Right cardiac atrium (tissue), 5 donors: ENCODE measurements at regions not wholly inside any gene's neighbourhood (a gene's known extent, or its start where the extent isn't known, plus 50 kb on each side); places are given as distances from the start of the nearest gene placed in this dataset.

ENCODE experiments used
- ATAC-seq, 2 donors: fragments of 200-7000 bp; cut with Tn5 transposase; one replicate each; pipeline versions ENCODE4 v1.8.0 to v1.9.1; 2020; ENCODE audit warnings: moderate library complexity in 2 of 2, mild to moderate bottlenecking in 1 of 2
- DNase-seq, 3 donors: peaks; one replicate each; pipeline ENCODE4 v3.0.0-alpha.2; 2020
- H3K27ac ChIP-seq: one replicate; pipeline ENCODE4 v1.5.1; 2013; ENCODE audit warnings: mild to moderate bottlenecking, low read length, control low read depth, moderate library complexity
- H3K27me3 ChIP-seq: one replicate; pipeline ENCODE4 v1.6.1; 2013; ENCODE audit not compliant: control insufficient read depth, insufficient read depth
- H3K4me1 ChIP-seq: one replicate; pipeline ENCODE4 v1.6.1; 2013; ENCODE audit warnings: low read length; ENCODE audit not compliant: control insufficient read depth, insufficient read depth
- H3K4me3 ChIP-seq: one replicate; pipeline ENCODE4 v1.5.1; 2013; ENCODE audit warnings: low read length, control low read depth
- H3K9me3 ChIP-seq: one replicate; pipeline ENCODE4 v1.6.1; 2013; ENCODE audit warnings: low read length; ENCODE audit not compliant: control insufficient read depth
- WGBS: extraction: QIAGEN DNeasy Blood & Tissue Kit; methylation state at CpG from one replicate; pipeline ENCODE4 v1.1.7; 2013; 5-methylcytosine and 5-hydroxymethylcytosine counted together
- intact Hi-C, 4 donors: fragments of 100-400 bp; cut with DNase I; formaldehyde crosslinking; loops; one replicate each; pipeline versions ENCODE4 v1.11.0 to v1.14.0; 2022 to 2023
- donor health status: healthy with polysubstance abuse.
- donor health status: DM: no; HTN: yes; CAD: no.
- donor health status: DM: no; HTN: no; CAD: no.
- donor health status: DM: no; HTN: yes; CAD: no; lungs with severe emphysema.
- donor health status: DM: yes; HTN: yes; CAD: no.

DNA sequence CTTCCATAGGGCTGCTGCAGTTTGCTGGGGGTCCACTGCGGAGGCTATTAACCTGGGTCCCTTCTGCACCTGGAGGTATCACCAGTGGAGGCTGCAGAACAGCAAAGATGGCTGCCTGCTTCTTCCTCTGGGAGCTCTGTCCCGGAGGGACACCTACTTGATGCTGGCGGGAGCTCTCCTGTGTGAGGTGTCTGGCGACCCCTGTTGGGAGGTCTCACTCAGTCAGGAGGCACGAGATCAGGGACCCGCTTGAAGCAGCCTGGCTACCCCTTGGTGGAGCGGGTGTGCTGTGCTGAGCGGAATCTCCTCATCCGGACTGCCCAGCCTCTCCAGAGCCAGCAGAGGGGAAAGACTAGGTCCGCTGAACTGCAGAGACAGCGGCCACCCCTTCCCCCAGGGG is 56.0 kb upstream of the CTXND1 start:
- H3K27me3 ChIP-seq = no peaks in the 10 kb centered on the region
- H3K4me1 ChIP-seq = no peaks in the 10 kb centered on the region
- no peak overlapping the region for H3K4me3 ChIP-seq
- intact Hi-C loops = no loop called here
- H3K27ac ChIP-seq = no peak overlapping the region
- WGBS = 87% methylated on average over 11 of the region's 11 CpGs
- no peak for ATAC-seq
- no peak for DNase-seq
- H3K9me3 ChIP-seq = no peaks in the 10 kb centered on the region

DNA sequence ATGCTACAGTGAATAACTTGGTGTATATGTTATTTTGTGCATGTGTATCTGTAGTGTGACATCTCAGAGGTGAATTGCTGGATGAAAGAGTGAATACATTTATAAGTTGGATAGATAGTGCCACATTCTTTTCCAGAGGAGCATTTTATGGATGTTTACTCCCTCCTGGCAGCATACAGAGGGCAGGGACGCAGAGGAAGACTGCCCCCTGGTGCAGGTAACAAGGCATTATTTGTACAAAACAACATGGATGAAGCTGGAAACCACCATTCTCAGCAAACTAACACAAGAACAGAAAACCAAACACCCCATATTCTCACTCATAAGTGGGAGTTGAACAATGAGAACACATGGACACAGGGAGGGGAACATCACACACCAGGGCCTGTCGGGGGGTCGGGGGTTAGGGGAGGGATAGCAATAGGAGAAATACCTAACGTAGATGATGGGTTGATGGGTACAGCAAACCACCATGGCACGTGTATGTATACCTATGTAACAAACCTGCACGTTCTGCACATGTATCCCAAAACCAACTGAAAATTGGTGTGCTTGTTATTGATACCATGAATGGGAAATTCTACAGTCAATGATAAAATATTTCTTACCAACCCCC is 57.9 kb upstream of the CTXND1 start:
- no peaks in the 10 kb centered on the region for H3K27me3 ChIP-seq
- intact Hi-C loops = loop anchor here in 1 of 4 donors (5.0 kb wide), 1 partner anchor 68 kb away; no protein-coding TSS in a partner anchor
- no peak overlapping the region for H3K27ac ChIP-seq
- H3K9me3 ChIP-seq = no peaks in the 10 kb centered on the region
- no peak overlapping the region for H3K4me3 ChIP-seq
- no peaks in the 10 kb centered on the region for H3K4me1 ChIP-seq
- WGBS = 63% methylated on average over 6 of the region's 6 CpGs
- DNase-seq (no peak), ATAC-seq (no peak)

DNA sequence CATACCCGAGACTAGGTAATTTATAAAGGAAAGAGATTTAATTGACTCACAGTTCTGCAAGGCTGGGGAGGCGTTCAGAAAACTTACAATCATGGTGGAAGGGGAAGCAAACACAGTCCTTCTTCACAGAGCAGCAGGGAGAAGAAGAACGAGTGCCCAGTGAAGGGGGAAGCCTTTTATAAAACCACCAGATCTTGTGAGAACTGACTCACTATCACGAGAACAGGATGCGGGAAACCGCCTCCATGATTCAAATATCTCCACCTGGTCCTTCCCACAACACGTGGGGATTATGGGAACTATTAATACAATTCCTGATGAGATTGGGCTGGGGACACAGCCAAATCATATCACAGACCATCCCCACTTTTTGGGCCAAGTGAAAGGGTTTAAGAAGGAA is 58.8 kb upstream of the CTXND1 start:
- H3K27me3 ChIP-seq = no peaks in the 10 kb centered on the region
- WGBS = 74% methylated on average over 7 of the region's 7 CpGs
- ATAC-seq (no peak), DNase-seq (no peak)
- no peaks in the 10 kb centered on the region for H3K9me3 ChIP-seq
- no peak overlapping the region for H3K27ac ChIP-seq
- intact Hi-C loops = loop anchor here in 1 of 4 donors (5.0 kb wide), 1 partner anchor 68 kb away; no protein-coding TSS in a partner anchor
- no peaks in the 10 kb centered on the region for H3K4me1 ChIP-seq
- no peak overlapping the region for H3K4me3 ChIP-seq

DNA sequence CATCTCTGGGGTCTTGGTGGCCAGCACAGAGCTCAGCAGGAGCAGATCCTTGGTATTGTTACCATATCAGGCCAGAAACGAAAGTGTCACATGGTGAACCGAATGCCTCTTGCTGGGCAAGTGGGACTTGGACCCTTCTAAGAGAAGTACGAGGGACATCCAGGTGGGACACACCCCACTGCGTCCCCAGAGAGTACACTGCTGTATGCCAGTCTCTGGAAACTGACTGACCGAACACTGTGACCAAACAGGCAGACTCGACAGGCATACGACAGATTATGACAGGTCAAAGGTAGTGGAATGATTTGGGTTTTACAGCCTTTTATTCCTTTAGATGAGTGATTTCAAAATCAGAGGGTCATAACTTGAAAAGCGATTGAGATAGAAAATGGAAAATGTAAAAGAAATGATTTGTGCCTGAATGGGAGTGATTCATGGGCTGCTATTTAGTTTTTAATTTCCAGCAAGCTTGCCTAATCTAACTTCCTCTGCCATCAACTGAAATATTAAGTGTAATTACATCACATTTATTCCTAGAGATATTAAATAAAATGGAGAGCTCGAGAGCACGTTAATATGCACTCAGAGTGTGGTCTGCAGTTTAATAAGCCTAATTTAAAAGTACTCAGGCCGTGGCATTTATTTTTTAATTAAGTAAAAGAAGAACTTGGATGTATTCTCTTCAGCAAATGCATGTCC is 63.4 kb upstream of the CTXND1 start:
- no peak for DNase-seq
- ATAC-seq = no peak
- Histone ChIP-seq H3K27me3 (no peaks in the 10 kb centered on the region), H3K4me3 (no peak overlapping the region), H3K27ac (no peak overlapping the region), H3K4me1 (no peaks in the 10 kb centered on the region), H3K9me3 (no peaks in the 10 kb centered on the region)
- 72% methylated on average over 11 of the region's 11 CpGs for whole genome bisulfite sequencing
- intact Hi-C loops = no loop called here

DNA sequence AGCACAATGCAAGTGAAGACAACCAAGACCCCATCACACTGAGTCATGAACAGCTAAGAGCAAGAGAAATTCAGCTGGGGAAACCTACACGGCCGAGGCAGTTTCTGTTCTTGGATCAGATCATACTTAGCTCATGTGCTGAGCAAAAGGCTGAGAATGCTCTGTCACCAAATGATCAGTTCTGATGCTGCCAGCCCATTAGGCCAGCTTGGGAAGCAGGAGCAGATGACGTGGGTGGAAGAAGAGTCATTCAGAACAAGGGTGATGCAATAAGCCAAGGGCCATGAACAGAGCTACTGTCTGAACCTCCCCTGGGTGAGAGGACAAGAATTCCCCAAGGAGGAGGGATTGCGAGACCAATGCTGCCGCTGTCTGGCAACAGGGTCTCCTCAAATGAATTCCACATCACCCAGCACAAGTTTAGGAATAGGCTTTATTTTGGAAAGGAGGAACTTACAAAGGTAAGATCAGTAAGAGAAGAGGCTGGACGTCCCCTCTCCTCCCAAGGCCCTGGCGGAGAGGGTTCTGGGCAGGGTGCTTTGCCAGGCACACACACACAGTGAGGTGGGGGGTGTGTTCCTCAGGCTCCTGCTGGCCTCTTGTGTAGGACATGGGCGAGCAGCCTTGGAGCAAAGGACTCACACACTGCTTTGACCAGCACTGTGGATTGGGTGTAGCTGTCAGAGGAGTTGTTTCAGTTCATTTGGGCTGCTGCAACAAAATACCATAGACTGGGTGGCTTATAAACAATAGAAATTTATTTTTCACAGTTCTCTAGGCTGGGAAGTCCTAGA is 65.6 kb upstream of the CTXND1 start:
- ATAC-seq (peak; percentile 95 to 97), DNase-seq (peak; percentile 64 to 72 (median 65))
- intact Hi-C loops = no loop called here
- Histone ChIP-seq H3K9me3 (no peaks in the 10 kb centered on the region), H3K27me3 (no peaks in the 10 kb centered on the region), H3K4me1 (no peaks in the 10 kb centered on the region), H3K27ac (peak overlapping the region; percentile 1), H3K4me3 (no peak overlapping the region)
- 58% methylated on average over 8 of the region's 8 CpGs for WGBS

DNA sequence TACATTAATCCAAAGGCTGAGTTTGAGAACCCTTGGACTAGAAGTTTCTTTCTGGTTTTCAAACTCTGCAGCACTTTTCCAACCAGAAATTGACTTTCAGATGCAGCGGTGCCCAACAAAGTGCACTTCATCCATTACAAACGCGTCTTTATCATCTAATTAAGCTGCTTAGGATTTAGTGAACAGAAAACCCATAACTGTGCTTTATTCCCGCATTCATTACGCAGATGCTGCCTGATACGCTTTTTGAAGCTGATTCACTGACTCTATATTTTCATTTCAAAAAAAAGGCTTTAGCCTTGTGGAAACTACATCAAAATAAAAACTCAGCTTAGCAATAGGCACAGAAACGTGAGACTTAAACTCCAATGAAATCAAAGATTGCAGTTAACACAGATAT is 69.8 kb upstream of the CTXND1 start:
- Histone ChIP-seq H3K27ac (no peak overlapping the region), H3K4me3 (no peak overlapping the region), H3K9me3 (no peaks in the 10 kb centered on the region), H3K27me3 (no peaks in the 10 kb centered on the region), H3K4me1 (no peaks in the 10 kb centered on the region)
- WGBS = 82% methylated on average over 7 of the region's 7 CpGs
- intact Hi-C loops = no loop called here
- ATAC-seq (no peak), DNase-seq (no peak)

DNA sequence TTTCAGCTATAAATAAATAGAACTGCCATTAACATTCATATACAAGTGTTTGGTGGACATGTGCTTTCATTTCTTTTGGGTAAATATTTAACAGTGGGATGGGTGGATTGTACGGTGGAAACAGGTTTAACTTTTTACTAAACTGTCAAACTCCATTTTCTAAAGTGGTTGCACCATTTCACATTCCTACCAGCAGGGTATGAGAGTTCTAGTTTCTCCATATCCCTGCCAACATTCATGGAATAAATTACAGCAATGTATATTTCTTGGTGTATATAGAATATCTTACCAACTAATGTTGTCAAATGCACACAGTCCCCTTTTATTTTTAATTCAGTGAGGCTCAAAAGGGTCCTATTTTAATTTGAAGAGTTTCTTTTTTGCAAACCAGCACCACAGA is 71.3 kb upstream of the CTXND1 start:
- H3K4me3 ChIP-seq = no peak overlapping the region

DNA sequence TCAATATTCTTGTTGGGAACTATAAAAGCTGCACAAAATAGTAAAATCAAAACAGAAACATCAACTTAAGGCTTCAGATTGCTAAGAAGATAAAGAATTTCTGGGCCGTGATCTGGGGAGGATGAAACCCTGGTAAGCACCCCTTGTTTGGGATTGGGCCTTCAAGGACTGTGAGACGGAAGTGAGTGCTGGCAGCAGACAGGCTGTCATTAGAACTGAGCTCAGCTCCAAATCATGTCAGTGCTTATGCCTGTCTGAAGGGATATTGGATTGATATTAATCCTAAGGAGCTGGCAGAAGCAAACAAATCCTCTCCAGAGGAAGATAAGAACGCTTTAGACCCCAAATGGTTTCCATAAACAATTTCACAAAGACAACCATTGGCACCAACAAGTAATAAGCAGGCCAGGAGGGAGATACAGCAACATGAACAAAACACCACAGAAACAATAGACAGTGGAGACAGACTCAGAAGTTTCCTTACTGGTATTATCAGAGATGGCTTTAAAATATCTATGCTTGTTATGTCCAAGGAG is 72.6 kb upstream of the CTXND1 start:
- ATAC-seq (peak; percentile 33 to 41), DNase-seq (no peak)
- no peak overlapping the region for H3K4me3 ChIP-seq
- H3K9me3 ChIP-seq = no peaks in the 10 kb centered on the region
- intact Hi-C loops = no loop called here
- H3K4me1 ChIP-seq = no peaks in the 10 kb centered on the region
- 48% methylated on average over 3 of the region's 3 CpGs for WGBS
- no peak overlapping the region for H3K27ac ChIP-seq
- H3K27me3 ChIP-seq = no peaks in the 10 kb centered on the region

More for the DNA sequence above, 71.3 kb upstream of the CTXND1 start:
- Histone ChIP-seq H3K9me3 (no peaks in the 10 kb centered on the region), H3K27me3 (no peaks in the 10 kb centered on the region), H3K4me1 (no peaks in the 10 kb centered on the region), H3K27ac (no peak overlapping the region)
- intact Hi-C loops = no loop called here
- ATAC-seq (no peak), DNase-seq (no peak)
- WGBS = 85% methylated on average over 1 of the region's 1 CpG

DNA sequence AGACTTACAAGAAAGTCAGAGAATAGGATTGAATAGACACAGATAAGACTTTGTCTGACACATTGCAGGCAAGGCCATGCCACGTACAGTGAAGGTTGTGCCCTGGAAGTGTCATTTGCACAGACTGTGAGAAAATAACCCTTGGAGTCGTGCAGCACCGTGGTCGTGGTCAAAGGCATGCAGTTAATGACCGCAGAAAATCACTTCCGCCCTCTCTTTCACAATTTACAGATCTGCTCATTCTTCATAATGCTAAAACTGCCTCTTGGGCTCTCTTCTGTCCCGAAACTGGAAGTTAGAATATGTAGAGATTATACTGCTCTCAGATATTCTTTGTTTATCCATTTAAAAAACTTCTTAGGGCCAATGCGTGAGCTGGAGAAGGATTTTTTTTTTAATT is 73.2 kb upstream of the CTXND1 start:
- ATAC-seq = peak; percentile 24 to 56
- no peak for DNase-seq
- Histone ChIP-seq H3K9me3 (no peaks in the 10 kb centered on the region), H3K27me3 (no peaks in the 10 kb centered on the region), H3K27ac (no peak overlapping the region), H3K4me1 (no peaks in the 10 kb centered on the region), H3K4me3 (no peak overlapping the region)
- intact Hi-C loops = no loop called here
- 34% methylated on average over 8 of the region's 8 CpGs for WGBS

DNA sequence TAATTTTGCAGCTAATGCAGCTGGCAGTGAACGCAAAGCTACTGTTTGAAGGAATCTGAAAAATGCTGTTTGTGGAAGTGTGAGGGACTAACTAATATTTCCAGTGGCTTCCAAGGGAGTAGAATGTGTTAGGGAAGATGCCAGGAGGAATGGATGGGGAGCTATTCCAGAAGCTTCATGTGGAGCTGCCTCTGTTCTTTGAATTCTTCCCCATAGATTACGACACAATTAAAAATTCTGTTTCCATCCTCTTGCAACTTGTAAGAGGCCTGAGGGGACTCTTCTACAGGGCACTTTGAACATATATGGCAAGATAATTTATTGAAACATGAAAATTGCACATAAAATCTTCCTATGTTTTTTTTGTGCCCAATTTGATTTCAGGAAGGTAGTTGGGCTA is 74.3 kb upstream of the CTXND1 start:
- Histone ChIP-seq H3K27me3 (no peaks in the 10 kb centered on the region), H3K4me1 (no peaks in the 10 kb centered on the region), H3K4me3 (no peak overlapping the region), H3K9me3 (no peaks in the 10 kb centered on the region), H3K27ac (no peak overlapping the region)
- 67% methylated on average over 2 of the region's 2 CpGs for WGBS
- intact Hi-C loops = no loop called here
- DNase-seq (no peak), ATAC-seq (no peak)

DNA sequence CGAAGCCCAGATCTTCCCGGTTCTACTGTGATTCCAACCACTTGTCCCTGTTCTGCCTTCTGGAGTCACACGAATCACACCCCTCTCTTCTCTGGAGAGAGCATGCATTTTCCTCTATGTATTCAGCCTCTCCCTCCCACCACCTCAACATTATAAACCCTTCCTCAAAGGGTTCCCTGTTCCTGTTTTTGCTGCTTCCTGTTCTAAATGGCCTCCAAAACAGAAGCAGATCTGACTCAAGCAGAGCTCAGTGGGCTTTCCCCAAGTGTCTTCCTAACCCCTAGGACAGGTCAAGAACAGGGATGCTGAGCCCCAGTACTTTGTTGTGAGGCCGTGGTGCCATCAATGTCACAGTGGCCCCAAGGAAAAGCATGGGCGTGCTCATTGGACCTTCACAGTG is 75.7 kb upstream of the ARNT2 start:
- no peak for DNase-seq
- intact Hi-C loops = no loop called here
- whole genome bisulfite sequencing = 82% methylated on average over 5 of the region's 5 CpGs
- Histone ChIP-seq H3K27ac (no peak overlapping the region), H3K4me1 (no peaks in the 10 kb centered on the region), H3K4me3 (no peak overlapping the region), H3K27me3 (no peaks in the 10 kb centered on the region), H3K9me3 (no peaks in the 10 kb centered on the region)
- ATAC-seq = no peak
